HFFc6 (cell line): ENCODE measurements at regions not wholly inside any gene's neighbourhood (a gene's known extent, or its start where the extent isn't known, plus 50 kb on each side); places are given as distances from the start of the nearest gene placed in this dataset.

ENCODE experiments used
- DNase-seq: peaks from one replicate; pipeline ENCODE4 v3.0.0-alpha.2; 2018
- H3K27ac Mint-ChIP-seq: 2 replicates; pipeline ENCODE4 v1.8.0; 2020; ENCODE audit warnings: mild to moderate bottlenecking, mixed read lengths
- H3K27me3 Mint-ChIP-seq: 2 replicates; pipeline ENCODE4 v1.8.0; 2021; ENCODE audit warnings: mild to moderate bottlenecking, moderate library complexity, mixed read lengths; ENCODE audit not compliant: insufficient read depth
- H3K36me3 Mint-ChIP-seq: 2 replicates; pipeline ENCODE4 v1.8.0; 2021; ENCODE audit warnings: low read depth, mixed read lengths
- H3K4me1 Mint-ChIP-seq: 2 replicates; pipeline ENCODE4 v1.8.0; 2020; ENCODE audit warnings: low read depth, mixed read lengths
- H3K4me3 Mint-ChIP-seq: 2 replicates; pipeline ENCODE4 v1.8.0; 2020; ENCODE audit warnings: mild to moderate bottlenecking, moderate library complexity, mixed read lengths
- H3K9me3 Mint-ChIP-seq: 2 replicates; pipeline ENCODE4 v1.8.0; 2020; ENCODE audit warnings: mild to moderate bottlenecking, mixed read lengths
- CTCF ChIP-seq: fragments of 200-600 bp; sonication (generic); IDR thresholded peaks from 2 replicates; pipeline ENCODE4 v1.5.0; 2021; ENCODE audit warnings: antibody characterized with exemption, mild to moderate bottlenecking

GRCh38 chr5:164357395-164358033 is 852.1 kb downstream of the MAT2B start:
- Mint-ChIP-seq H3K4me1 (no peaks in the 10 kb centered on the region), H3K27me3 (no peaks in the 10 kb centered on the region), H3K4me3 (no peak overlapping the region), H3K36me3 (no peaks in the 10 kb centered on the region), H3K27ac (no peak overlapping the region), H3K9me3 (peaks cover 9% of the 10 kb centered on the region; the same call in 1 of the 2 replicates)
- no peak for TF ChIP-seq CTCF
- no peak for DNase-seq

- H3K27ac Mint-ChIP-seq = no peak overlapping the region
- peaks cover 14% of the 10 kb centered on the region for H3K9me3 Mint-ChIP-seq
- H3K4me3 Mint-ChIP-seq = no peak overlapping the region
- no peaks in the 10 kb centered on the region for H3K4me1 Mint-ChIP-seq
- TF ChIP-seq CTCF = no peak
- DNase-seq = no peak
- no peaks in the 10 kb centered on the region for H3K36me3 Mint-ChIP-seq
- H3K27me3 Mint-ChIP-seq = no peaks in the 10 kb centered on the region
These were observed 853.3 kb downstream of the MAT2B start for GRCh38 chr5:164358531-164359259.

GRCh38 chr5:164359260-164360255 is 854.1 kb downstream of the MAT2B start:
- no peak for TF ChIP-seq CTCF
- H3K27me3 Mint-ChIP-seq = no peaks in the 10 kb centered on the region
- no peaks in the 10 kb centered on the region for H3K36me3 Mint-ChIP-seq
- no peak for DNase-seq
- H3K4me1 Mint-ChIP-seq = no peaks in the 10 kb centered on the region
- peaks cover 14% of the 10 kb centered on the region for H3K9me3 Mint-ChIP-seq
- H3K4me3 Mint-ChIP-seq = no peak overlapping the region
- no peak overlapping the region for H3K27ac Mint-ChIP-seq

- no peaks in the 10 kb centered on the region for H3K4me1 Mint-ChIP-seq
- peaks cover 14% of the 10 kb centered on the region for H3K9me3 Mint-ChIP-seq
- H3K4me3 Mint-ChIP-seq = no peak overlapping the region
- H3K27ac Mint-ChIP-seq = no peak overlapping the region
- H3K36me3 Mint-ChIP-seq = no peaks in the 10 kb centered on the region
- no peak for DNase-seq
- TF ChIP-seq CTCF = no peak
- H3K27me3 Mint-ChIP-seq = no peaks in the 10 kb centered on the region
These were observed 855.2 kb downstream of the MAT2B start for GRCh38 chr5:164360589-164360988.

GRCh38 chr5:164361986-164362385 is 856.6 kb downstream of the MAT2B start:
- no peak for DNase-seq
- Mint-ChIP-seq H3K36me3 (no peaks in the 10 kb centered on the region), H3K9me3 (peaks cover 23% of the 10 kb centered on the region), H3K4me1 (no peaks in the 10 kb centered on the region), H3K4me3 (no peak overlapping the region), H3K27ac (no peak overlapping the region), H3K27me3 (no peaks in the 10 kb centered on the region)
- TF ChIP-seq CTCF = no peak
